EH (cell line): ENCODE measurements at regions not wholly inside any gene's neighbourhood (a gene's known extent, or its start where the extent isn't known, plus 50 kb on each side); places are given as distances from the start of the nearest gene placed in this dataset.

Experiments
- DNase-seq: peaks from one replicate; pipeline ENCODE4 v3.0.0-alpha.2; 2015; ENCODE audit warnings: low read depth

- peak; percentile 4 for DNase-seq
Observed at GRCh38 chr12:41930866-41931437, 213.7 kb downstream of the GXYLT1 start.

DNA sequence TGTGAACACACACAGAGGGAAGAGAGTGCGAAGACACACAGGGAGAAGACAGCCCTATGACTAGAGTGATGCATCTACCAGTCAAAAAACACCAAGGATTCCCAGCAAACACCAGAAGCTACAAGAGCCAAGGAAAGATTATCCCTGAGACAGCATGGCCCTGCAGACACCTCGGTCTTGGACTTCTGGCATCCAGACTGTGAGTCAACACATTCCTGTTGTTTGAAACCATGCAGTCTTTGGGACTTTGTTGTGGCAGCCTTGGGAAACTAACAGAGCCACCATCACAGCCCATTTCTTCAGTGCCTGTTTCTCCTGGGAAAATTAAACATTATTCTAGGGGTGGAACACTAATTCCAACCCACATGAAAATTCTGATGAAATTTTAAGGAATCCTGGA lies 220.6 kb downstream of the GXYLT1 start:
- peak; percentile 29 for DNase-seq

DNA sequence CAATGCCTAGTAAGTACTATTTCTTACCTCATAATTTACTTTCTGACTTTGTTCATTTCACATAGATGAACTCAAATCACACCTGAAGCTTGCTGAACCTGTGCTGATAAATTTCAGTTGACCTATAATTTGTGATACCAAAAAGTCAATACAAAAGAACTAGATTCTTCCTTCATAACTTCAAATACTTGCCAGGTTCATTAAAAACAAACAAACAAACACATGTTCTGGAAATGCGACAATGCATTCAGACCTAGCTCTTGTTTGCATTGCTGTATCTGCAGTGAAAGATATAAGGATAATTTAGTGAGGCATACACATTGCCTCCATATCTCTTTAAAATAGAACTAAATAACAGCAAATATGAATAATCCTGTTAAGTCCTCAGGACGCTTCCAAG lies 221.3 kb downstream of the GXYLT1 start:
- no peak for DNase-seq

DNA sequence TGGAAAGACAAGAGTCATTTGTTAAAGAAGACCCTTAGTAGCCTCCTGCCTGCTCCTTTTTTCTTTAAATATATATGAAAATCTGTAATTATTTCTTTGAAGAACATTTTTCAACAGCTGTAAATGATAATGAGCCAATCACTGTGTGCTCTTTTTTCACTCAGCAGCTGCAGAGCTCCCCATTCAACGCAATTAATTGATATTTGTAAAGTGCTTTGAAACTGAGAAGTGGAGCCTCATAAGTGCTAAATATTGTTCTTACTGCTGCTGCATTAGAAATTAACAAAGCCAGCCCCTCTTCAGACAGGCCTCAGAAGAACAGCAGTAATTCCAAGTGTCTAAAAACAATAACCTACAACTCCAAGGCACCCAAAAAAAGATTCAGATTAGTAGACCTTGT lies 224.3 kb downstream of the GXYLT1 start:
- DNase-seq, result no peak

DNA sequence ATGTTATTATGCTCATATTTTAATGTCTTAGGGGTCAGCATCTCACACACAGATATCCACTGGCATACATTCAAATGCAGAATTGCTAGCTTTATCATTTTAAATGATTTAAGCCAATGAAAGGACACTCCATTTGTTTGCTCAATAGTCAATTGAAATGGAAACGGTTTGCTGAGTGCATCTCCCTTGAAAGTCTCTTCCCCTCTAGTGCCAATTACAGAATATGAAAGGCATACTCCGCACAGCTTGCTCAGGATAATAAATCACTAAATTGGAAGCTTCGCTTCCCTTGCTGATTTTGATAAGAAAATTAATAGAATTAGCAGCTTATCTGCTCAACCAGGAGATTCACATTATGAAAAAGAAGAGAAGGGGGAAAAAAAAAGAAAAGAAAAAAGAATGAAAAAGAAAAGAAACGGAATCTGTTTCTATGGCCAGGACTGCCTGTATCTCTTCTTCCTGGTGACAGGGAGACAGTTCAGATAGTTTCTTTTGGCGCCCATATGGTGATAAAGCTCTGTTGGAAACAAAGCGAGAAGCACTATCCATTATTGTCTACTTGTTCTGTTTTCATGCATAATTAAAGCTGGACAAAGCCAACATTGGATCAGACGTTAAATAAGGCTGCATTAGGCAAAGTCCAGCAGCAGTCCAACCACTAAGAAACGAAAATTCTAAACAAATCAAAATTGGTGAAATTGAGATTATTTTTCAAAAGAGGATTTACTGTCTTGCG lies 225.0 kb downstream of the GXYLT1 start:
- no peak for DNase-seq

DNA sequence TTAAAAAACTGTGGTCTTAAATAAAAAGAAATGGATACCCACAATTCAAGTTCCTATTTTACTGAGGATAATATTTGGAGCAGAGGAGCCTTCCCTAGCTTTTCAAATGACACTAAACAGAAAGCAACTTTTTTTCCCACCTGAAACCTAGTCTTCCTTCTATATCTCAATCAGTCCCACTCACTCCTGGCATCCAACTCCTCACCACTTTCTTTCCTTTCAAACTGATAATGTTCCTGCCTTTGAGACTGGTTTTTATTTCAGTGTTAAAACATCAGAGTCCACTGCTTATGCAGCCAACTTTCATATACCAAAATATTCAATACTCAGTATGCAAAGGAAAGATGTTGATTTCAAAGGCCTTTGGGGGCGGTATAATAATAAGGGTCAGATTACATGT lies 225.6 kb downstream of the GXYLT1 start:
- no peak for DNase-seq

DNA sequence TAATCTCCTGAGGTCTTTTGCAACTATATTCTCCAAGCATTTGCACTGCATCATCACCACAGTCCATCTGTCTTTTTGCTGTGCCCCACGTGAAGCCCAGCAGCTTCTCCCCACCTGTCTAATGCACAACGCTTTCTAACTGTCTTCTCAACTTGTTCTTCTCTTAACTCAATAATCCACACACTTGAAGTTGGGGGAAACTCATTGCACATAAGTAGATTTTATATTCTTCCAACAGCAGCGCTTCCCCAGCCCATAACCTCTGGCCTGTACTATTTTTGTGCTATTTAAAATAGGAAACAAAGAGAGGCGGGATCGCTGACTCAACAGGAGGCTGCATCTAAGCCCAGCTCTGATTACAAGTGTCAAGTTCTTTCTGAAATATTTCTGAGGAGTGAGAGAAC lies 226.7 kb downstream of the GXYLT1 start:
- DNase-seq, result no peak

DNA sequence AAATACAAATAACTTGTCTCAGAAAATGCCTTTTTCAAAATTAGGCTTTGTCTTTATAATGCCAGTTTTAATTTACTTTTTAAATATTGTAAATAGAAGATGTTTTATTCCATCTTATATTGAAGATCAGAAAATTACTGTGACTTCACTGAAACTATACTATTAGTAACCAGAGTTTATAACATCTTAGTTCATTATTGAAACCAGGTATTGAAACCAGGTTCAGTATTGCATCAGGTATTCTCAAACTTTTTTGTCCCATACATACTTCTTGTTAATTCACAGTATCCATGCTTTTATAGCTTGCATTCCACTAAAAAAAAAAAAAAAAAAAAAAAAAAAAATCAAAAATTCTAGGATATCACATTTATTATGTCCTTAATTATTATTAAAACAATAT lies 227.5 kb downstream of the GXYLT1 start:
- DNase-seq, result no peak

- DNase-seq, result no peak
Observed at GRCh38 chr12:41910578-41911320, 233.9 kb downstream of the GXYLT1 start.

GRCh38 chr12:41908206-41908605 lies 236.5 kb downstream of the GXYLT1 start:
- DNase-seq, result no peak

- no peak for DNase-seq
Observed at GRCh38 chr12:41907550-41907949, 237.1 kb downstream of the GXYLT1 start.

- DNase-seq, result no peak
Observed at GRCh38 chr12:41907021-41907420, 237.7 kb downstream of the GXYLT1 start.

DNA sequence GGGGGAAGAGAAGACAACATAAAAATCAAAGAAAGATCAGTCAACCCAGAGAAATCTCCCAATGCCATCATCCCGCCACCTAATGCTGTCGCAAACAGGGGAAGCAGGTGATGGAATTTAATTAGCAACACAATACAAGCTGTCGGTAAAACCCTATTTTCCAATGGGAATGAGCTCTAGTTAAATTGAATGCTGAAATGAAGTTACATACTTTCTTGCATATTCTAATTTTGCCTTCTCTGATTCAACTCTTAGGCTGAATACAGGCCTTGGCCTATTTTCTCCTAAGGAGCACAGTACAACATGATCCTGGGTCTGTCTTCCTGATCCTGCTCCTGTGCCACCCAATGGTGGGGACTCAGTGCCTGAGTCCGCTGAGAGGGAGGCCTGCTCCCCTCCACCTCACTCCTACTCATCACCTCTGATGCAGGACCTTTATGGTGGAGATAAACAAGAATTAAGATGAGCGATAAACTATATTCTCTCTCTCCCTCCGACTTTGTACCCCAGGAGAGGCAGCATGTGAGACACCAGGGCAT lies 238.8 kb downstream of the GXYLT1 start:
- no peak for DNase-seq

DNA sequence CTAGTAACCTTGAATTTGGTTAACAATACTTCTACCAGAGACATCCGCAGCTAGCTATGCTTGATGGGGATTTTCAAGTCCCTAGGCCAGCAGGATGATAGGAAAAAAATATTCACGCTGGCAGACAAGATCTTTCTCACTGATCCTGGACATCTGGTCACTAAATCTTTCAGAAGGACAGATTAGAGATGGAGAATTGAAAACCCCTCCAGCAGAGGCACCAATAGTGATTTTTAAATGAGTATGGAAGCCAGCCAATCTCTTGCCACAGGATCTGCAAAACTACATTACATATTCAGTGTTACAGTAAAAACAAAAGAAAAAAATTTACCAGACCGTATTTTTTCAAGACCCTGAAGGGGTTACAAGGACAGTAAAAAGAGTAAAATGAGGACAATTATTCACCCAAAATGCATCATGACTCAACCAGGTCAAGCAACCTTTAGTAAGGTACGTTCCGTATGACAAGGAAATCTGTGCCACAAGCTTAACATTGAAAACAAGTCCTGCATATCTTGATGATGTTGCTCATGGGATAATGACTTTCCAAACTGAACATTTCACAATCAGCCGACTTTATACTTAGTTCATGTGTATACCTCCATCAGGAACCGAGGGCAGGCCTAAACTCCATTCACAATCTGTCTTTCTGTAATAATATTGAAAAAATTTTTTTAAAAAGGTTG lies 239.5 kb downstream of the GXYLT1 start:
- no peak for DNase-seq

DNA sequence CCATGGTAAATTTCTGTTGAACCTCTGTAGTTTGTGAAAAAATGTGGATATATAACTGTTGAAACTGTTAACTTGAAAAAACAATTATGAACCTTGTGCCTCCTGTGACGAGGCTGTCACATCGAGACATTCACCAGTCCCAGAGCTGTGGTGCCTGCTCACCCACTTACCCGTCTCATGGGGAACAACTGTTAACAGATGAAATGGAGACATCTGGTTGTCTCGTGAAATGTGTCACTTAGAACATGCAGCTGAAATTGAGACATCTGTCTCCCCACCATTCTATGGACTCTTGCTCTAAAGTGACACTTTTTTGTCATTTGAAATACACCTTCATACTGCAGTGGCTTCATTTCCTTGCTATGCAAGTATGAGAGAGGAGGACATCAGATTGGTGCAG lies 240.6 kb downstream of the GXYLT1 start:
- no peak for DNase-seq

GRCh38 chr12:41903014-41903708 lies 241.5 kb downstream of the GXYLT1 start:
- DNase-seq, result no peak

DNA sequence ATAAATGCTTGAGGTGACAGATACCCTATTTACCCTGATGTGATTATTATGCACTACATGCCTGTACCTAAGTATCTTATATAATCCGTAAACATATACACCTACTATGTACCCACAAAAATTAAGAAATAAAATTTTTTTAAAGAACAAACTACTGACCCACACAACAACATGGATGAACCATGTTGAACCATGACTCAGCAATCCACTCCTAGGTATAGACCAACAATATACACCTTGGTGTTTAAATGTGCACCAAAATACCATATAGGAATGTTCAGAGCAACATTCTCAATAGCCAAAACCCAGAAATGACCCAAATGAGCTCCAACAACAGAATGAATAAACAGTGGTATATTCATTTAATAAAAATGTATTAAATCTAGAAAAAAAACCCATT lies 245.1 kb downstream of the GXYLT1 start:
- no peak for DNase-seq

DNA sequence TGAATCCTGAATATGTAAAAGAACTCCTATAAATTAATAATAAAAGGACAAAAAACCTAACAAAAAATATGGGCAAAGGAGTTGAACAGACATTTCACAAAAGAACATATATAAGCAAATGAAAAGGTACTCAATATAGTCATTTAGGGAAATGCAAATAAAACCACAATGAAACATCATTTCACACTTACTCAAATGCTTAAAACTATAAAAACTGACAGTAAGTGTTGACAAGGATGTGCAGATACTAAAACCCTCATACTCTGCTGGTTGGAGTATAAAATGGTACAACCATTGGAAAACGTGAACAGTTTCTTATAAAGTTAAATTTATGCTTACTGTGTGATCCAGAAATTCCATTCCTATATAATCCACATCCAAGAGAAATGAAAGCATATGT lies 247.1 kb downstream of the GXYLT1 start:
- no peak for DNase-seq

DNA sequence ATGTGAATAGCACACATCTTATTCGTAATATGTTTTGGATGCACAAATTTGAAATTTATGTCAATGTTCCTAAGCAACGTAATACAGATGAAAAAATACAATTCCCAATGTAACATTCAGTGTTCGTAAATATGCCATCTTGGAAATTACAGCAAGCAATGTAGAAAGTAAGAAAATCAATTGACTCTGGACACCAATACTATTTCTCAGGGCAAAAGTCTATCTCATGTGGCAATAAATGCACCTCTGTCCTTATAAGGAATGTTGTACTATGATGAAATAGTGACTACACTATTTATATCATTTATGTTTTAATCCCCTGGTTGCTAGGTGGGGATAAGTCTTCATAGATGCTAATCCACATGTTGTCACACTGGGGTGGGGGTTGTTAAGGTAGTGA lies 251.2 kb downstream of the GXYLT1 start:
- DNase-seq, result no peak

GRCh38 chr12:41892302-41892701 lies 252.4 kb downstream of the GXYLT1 start:
- no peak for DNase-seq

DNA sequence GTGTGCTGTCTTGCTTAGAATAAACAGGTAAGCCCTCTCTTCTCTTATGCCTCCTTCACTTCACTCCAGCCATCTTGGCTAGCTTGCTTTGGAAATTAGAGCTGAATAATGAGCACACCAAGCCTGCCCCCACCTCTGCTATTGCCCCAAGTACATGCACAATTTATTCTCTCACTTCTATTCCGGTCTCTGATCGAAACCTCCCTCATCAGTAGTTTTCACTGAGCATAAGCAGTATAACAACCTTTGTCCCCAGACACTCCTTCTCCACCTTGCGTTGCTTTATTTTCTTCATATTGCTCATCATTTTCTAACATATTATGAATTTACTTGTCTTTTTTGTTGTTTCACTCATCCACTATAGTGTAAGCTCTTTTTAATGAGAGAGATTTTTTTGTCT lies 253.4 kb downstream of the GXYLT1 start:
- no peak for DNase-seq

GRCh38 chr12:41888285-41888684 lies 256.4 kb downstream of the GXYLT1 start:
- no peak for DNase-seq
